HL-60/S4 (cell line): ENCODE measurements at regions not wholly inside any gene's neighbourhood (a gene's known extent, or its start where the extent isn't known, plus 50 kb on each side); places are given as distances from the start of the nearest gene placed in this dataset.

Source experiments
- in situ Hi-C: fragments of 300-500 bp; cut with MboI; formaldehyde crosslinking; loops from 2 replicates; pipeline ENCODE4 v1.14.3; 2022; ENCODE audit warnings: low sequenced_read_pairs

- in situ Hi-C loops: no loop called here
These were observed 111.7 kb downstream of the MYCN start for GRCh38 chr2:16051841-16052564.

DNA sequence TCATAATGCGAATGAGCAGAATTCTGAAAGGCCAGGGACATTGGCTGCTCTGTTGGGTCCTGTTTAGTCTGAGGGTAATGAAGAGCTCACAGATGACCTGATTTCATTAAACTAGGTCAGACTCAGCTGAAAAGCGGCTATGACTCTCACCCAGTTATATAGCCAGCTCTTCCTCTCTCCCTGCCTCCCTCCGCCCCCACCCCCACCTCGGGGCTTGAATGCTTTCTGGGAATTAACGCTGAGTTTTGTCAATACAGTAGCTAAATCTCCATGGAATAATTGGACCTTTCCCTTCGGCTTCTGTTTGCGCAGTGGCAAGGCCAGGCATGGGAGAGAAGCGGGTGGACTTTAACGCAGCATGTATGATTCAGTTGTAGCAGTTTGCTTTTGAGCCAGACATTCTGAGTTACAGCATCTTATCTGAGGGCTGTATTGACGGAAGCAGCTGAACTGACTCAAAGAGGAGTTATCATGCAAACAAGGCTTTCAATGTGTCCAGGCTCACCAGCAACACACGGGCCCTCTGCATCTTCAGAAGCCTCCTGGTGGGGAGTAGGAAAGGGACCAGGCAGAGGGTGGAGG lies 110.6 kb downstream of the MYCN start:
- in situ Hi-C loops: no loop called here

- in situ Hi-C loops: no loop called here
These were observed 110.0 kb downstream of the MYCN start for GRCh38 chr2:16050261-16050907.

- in situ Hi-C loops: no loop called here
These were observed 109.1 kb downstream of the MYCN start for GRCh38 chr2:16049406-16049805.

- in situ Hi-C loops: no loop called here
These were observed 108.1 kb downstream of the MYCN start for GRCh38 chr2:16048466-16048865.

GRCh38 chr2:16047701-16048100 lies 107.4 kb downstream of the MYCN start:
- in situ Hi-C loops: no loop called here

- in situ Hi-C loops: no loop called here
These were observed 106.3 kb downstream of the MYCN start for GRCh38 chr2:16046649-16047048.

DNA sequence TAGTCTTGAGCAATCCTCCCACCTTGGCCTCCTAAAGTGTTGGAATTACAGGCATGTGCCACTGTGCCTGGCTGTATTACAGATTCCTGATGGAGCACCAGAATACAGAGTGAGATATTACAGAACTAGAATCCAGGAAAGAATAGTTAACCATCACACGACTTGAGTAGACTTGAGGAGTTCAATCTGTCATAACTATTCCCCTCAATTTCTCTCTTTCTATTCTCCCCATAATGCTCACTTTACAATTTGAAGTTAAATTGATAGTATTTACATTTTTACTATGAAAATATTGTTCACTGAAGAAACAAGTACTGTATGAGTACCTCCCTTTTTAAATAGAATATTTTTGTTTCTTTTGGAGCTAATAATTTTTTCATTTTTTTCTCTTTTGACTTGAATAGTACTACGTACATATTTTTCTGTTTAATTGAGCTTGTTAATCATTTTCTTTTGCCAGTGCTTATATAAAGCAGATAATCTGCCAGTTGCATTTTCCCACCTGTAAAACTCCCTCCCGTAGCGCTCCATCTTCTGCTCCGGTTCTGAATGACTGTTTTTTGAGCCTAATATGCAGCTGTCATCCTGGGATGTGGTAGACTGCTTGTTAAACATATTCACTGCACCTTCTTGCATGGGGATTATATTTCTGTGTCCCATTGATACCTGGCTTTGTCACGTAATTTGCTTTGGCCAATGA lies 105.5 kb downstream of the MYCN start:
- in situ Hi-C loops: no loop called here

- in situ Hi-C loops: no loop called here
These were observed 104.7 kb downstream of the MYCN start for GRCh38 chr2:16044946-16045456.

- in situ Hi-C loops: no loop called here
These were observed 103.3 kb downstream of the MYCN start for GRCh38 chr2:16043627-16044026.

GRCh38 chr2:16043192-16043591 lies 102.8 kb downstream of the MYCN start:
- in situ Hi-C loops: no loop called here

- in situ Hi-C loops: no loop called here
These were observed 101.9 kb downstream of the MYCN start for GRCh38 chr2:16042201-16042700.

GRCh38 chr2:16040271-16041010 lies 100.1 kb downstream of the MYCN start:
- in situ Hi-C loops: no loop called here

DNA sequence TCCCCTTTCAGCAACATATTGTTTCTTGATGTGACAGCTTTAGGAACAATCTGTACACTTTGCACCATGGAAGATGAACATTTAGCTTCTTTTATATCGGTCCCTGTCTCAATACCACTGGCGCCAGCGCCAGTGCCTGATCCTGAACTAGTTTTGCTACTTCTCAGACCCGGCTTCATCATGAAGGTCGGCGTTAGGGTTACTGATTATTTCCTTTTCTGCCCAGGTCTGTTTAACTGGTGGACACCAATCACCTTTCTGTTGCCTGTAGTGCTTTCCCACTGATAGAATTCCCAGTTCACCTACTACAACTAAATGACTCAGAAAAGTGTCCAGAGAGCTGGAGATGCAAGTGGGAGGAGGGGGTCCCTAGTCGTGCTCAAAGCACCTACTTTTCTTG lies 99.5 kb downstream of the MYCN start:
- in situ Hi-C loops: no loop called here

DNA sequence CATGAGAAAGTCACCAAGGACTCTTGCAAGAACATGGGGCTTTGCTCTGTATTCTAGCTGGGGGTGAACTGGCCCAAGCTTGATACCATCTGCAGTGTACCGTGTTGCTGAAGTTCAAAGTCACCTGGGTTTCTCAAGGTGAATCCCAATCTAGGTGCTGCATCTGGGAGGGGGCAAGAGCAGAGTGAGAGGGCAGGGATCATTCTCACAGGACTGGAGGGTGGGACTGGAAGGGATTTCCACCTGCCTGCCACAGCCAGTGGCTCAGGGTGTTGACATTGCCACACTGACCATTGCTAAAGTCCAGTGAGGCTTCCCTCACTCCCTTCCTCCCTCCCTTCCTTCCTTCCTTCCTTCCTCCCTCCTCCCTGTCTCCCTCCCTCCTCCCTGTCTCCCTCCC lies 98.7 kb downstream of the MYCN start:
- in situ Hi-C loops: no loop called here

GRCh38 chr2:16038621-16039020 lies 98.3 kb downstream of the MYCN start:
- in situ Hi-C loops: no loop called here

GRCh38 chr2:16037808-16038457 lies 97.6 kb downstream of the MYCN start:
- in situ Hi-C loops: no loop called here

- in situ Hi-C loops: no loop called here
These were observed 96.6 kb downstream of the MYCN start for GRCh38 chr2:16036951-16037350.

- in situ Hi-C loops: no loop called here
These were observed 95.7 kb downstream of the MYCN start for GRCh38 chr2:16035747-16036745.
